HCT116 (cell line): ENCODE measurements at regions not wholly inside any gene's neighbourhood (a gene's known extent, or its start where the extent isn't known, plus 50 kb on each side); places are given as distances from the start of the nearest gene placed in this dataset.

ENCODE experiments used
- ATAC-seq: fragments of 200-7000 bp; cut with Tn5 transposase; 2 replicates; pipeline ENCODE4 v1.9.1; 2020; ENCODE audit warnings: mild to moderate bottlenecking, moderate library complexity
- BruUV-seq: library from RNA; stranded (reverse); fragments of 400-500 nt; replicated peaks from 2 replicates; lab custom pipeline; 2021; lab: Mats Ljungman, UMichigan
- CTCF ChIA-PET: fragments of 300-600 bp; sonication (Branson Sonifier 250); formaldehyde crosslinking; loops from one replicate; lab custom pipeline; 2021; ENCODE audit warnings: antibody characterized with exemption; lab: Charles Lee
- POLR2A ChIA-PET: fragments of 300-600, 350-600 bp; sonication (Branson Sonifier 250); formaldehyde crosslinking; loops from one replicate; lab custom pipeline; 2021; ENCODE audit warnings: antibody characterized with exemption; lab: Charles Lee
- RAD21 ChIA-PET, 2 experiments: fragments of 300-600 bp; sonication (Branson Sonifier 250); formaldehyde crosslinking; loops; one replicate each; lab custom pipeline; 2023; ENCODE audit warnings: low total read pairs in 2 of 2; ENCODE audit not compliant: uncharacterized antibody in 2 of 2, unreplicated experiment in 2 of 2, low non-redundant PET in 1 of 2; lab: Charles Lee
- DNase-seq: peaks from one replicate; pipeline ENCODE4 v3.0.0-alpha.2; 2010; ENCODE audit warnings: low read depth, low spot score
- H2AFZ ChIP-seq: fragments of 200-600 bp; shearing (Covaris generic), sonication (generic); 2 replicates; pipeline ENCODE4 v1.6.1; 2017; ENCODE audit warnings: low read depth, mixed run types, mixed read lengths, antibody characterized with exemption, low read length; ENCODE audit not compliant: poor library complexity, severe bottlenecking
- H3K27ac ChIP-seq: 2 replicates; pipeline ENCODE4 v1.5.1; 2012; ENCODE audit warnings: low read depth, low read length
- H3K27me3 ChIP-seq: fragments of 200-600 bp; sonication (generic); 2 replicates; pipeline ENCODE4 v1.6.1; 2016; ENCODE audit warnings: mixed run types, low read length, mixed read lengths; ENCODE audit not compliant: insufficient read depth
- H3K36me3 ChIP-seq, 2 experiments: fragments of 200-500 bp in 1 of 2; fragments of 200-600 bp in 1 of 2; sonication (Bioruptor generic) in 1 of 2; sonication (generic) in 1 of 2; 2 replicates each; pipeline versions ENCODE4 v1.5.1 to v1.6.1; 2014 to 2016; ENCODE audit warnings: low read length in 2 of 2, inconsistent platforms in 1 of 2, mixed read lengths in 1 of 2, mixed run types in 1 of 2; ENCODE audit not compliant: insufficient read depth in 2 of 2, control insufficient read depth in 1 of 2
- H3K4me1 ChIP-seq, 2 experiments: fragments of 200-600 bp in 1 of 2; sonication (generic) in 1 of 2; 2 replicates each; pipeline versions ENCODE4 v1.5.1 to v1.6.1; 2012 to 2017; ENCODE audit warnings: low read length in 2 of 2, inconsistent platforms in 1 of 2, mild to moderate bottlenecking in 1 of 2, mixed read lengths in 1 of 2, mixed run types in 1 of 2, moderate library complexity in 1 of 2; ENCODE audit not compliant: insufficient read depth in 2 of 2, control insufficient read depth in 1 of 2
- H3K4me2 ChIP-seq: fragments of 200-600 bp; sonication (generic); 2 replicates; pipeline ENCODE4 v1.6.1; 2017; ENCODE audit warnings: mixed run types, low read length, mixed read lengths
- H3K4me3 ChIP-seq, 2 experiments: fragments of 200-600 bp in 1 of 2; sonication (generic) in 1 of 2; replicated peaks in 1 of 2; 2 replicates each; pipeline ENCODE4 v1.5.1; 2011 to 2016; ENCODE audit warnings: low read length in 2 of 2, control low read depth in 1 of 2, low read depth in 1 of 2, mild to moderate bottlenecking in 1 of 2, mixed read lengths in 1 of 2, mixed run types in 1 of 2
- H3K79me2 ChIP-seq: fragments of 200-600 bp; sonication (generic); 2 replicates; pipeline ENCODE4 v1.6.1; 2017; ENCODE audit warnings: mild to moderate bottlenecking, mixed run types, low read length, moderate library complexity, mixed read lengths; ENCODE audit not compliant: insufficient read depth
- H3K9ac ChIP-seq: fragments of 200-600 bp; sonication (generic); 2 replicates; pipeline ENCODE4 v1.6.1; 2016; ENCODE audit warnings: low read length, mixed read lengths
- H3K9me2 ChIP-seq: fragments of 200-600 bp; sonication (generic), shearing (Covaris generic); 2 replicates; pipeline ENCODE4 v1.6.1; 2017; ENCODE audit warnings: mixed run types, mild to moderate bottlenecking, moderate library complexity; ENCODE audit not compliant: insufficient read depth
- H3K9me3 ChIP-seq, 2 experiments: fragments of 200-500 bp in 1 of 2; fragments of 200-600 bp in 1 of 2; sonication (Bioruptor generic) in 1 of 2; sonication (generic) in 1 of 2; 2 replicates each; pipeline ENCODE4 v1.6.1; 2014 to 2017; ENCODE audit warnings: low read length in 2 of 2, mixed read lengths in 2 of 2, inconsistent platforms in 1 of 2, low read depth in 1 of 2, mild to moderate bottlenecking in 1 of 2, mixed run types in 1 of 2, moderate library complexity in 1 of 2; ENCODE audit not compliant: control insufficient read depth in 1 of 2, insufficient read depth in 1 of 2
- H4K20me1 ChIP-seq: fragments of 200-600 bp; sonication (generic), shearing (Covaris generic); 2 replicates; pipeline ENCODE4 v1.6.1; 2017; ENCODE audit warnings: mixed run types, mild to moderate bottlenecking, moderate library complexity; ENCODE audit not compliant: insufficient read depth
- EGR1 ChIP-seq: IDR thresholded peaks from 2 replicates; pipeline ENCODE4 v1.6.1; 2012; ENCODE audit warnings: low read depth
- ELF1 ChIP-seq: IDR thresholded peaks from 2 replicates; pipeline ENCODE4 v1.6.1; 2012; ENCODE audit warnings: low read depth, borderline replicate concordance
- FOSL1 ChIP-seq: IDR thresholded peaks from 2 replicates; pipeline ENCODE4 v1.6.1; 2012; ENCODE audit warnings: low read depth
- MAX ChIP-seq: IDR thresholded peaks from 2 replicates; pipeline ENCODE4 v1.6.1; 2012
- POLR2A ChIP-seq: IDR thresholded peaks from 2 replicates; pipeline ENCODE4 v1.7.0; 2011; ENCODE audit warnings: borderline replicate concordance; ENCODE audit not compliant: insufficient read depth, insufficient read length; ENCODE audit errors: extremely low read depth
- POLR2AphosphoS5 ChIP-seq: IDR thresholded peaks from 2 replicates; pipeline ENCODE4 v1.6.1; 2011; ENCODE audit warnings: mild to moderate bottlenecking, low read depth, low read length, moderate library complexity
- RAD21 ChIP-seq: IDR thresholded peaks from 2 replicates; pipeline ENCODE4 v1.6.1; 2012; ENCODE audit warnings: low read depth, mild to moderate bottlenecking
- SP1 ChIP-seq: IDR thresholded peaks from 2 replicates; pipeline ENCODE4 v1.6.1; 2012; ENCODE audit warnings: low read depth
- SRF ChIP-seq: IDR thresholded peaks from 2 replicates; pipeline ENCODE4 v1.6.1; 2012; ENCODE audit warnings: low read depth
- TCF7L2 ChIP-seq: IDR thresholded peaks from 2 replicates; pipeline ENCODE4 v1.7.0; 2011; ENCODE audit warnings: borderline replicate concordance, inconsistent platforms; ENCODE audit not compliant: insufficient read depth, insufficient read length; ENCODE audit errors: extremely low read depth
- ZFX ChIP-seq: fragments of 450-650 bp; IDR thresholded peaks from 2 replicates; pipeline ENCODE4 v1.6.1; 2017
- intact Hi-C: fragments of 100-400 bp; cut with micrococcal nuclease; formaldehyde crosslinking; loops from 2 replicates; pipeline ENCODE4 v1.10.0; 2022
- TF ChIP-seq, protein P1 (sequence below): IDR thresholded peaks from 2 replicates; pipeline ENCODE4 v1.6.1; 2012
- TF ChIP-seq, protein P2 (sequence below), 3 experiments: fragments of 200-600 bp in 1 of 3; sonication (generic) in 1 of 3; IDR thresholded peaks in 2 of 3; conservative IDR thresholded peaks in 1 of 3; 2 replicates each; pipeline ENCODE4 v1.5.1; 2012 to 2017; ENCODE audit warnings: low read depth in 2 of 3, low read length in 2 of 3, antibody characterized with exemption in 1 of 3, borderline replicate concordance in 1 of 3, control low read depth in 1 of 3, mild to moderate bottlenecking in 1 of 3, mixed read lengths in 1 of 3, mixed run types in 1 of 3, moderate library complexity in 1 of 3; ENCODE audit not compliant: insufficient read depth in 1 of 3

- no TSS peak for BruUV-seq
- H3K9ac ChIP-seq, result no peak overlapping the region
- ChIA-PET CTCF (no interaction called here), POLR2A (no interaction called here), RAD21 (interaction anchor here in 1 of 2 experiments (0.6 kb wide), 1 partner anchor 34 kb away, joined by 3 read pairs; no protein-coding TSS in a partner anchor)
- no peaks in the 10 kb centered on the region for H4K20me1 ChIP-seq
- no peak for TF ChIP-seq TCF7L2
- no peak for TF ChIP-seq ELF1
- no peak for TF ChIP-seq POLR2AphosphoS5
- TF ChIP-seq, protein P1, sequence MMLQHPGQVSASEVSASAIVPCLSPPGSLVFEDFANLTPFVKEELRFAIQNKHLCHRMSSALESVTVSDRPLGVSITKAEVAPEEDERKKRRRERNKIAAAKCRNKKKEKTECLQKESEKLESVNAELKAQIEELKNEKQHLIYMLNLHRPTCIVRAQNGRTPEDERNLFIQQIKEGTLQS, result no peak
- no peak for TF ChIP-seq EGR1
- no peak for ATAC-seq
- no peaks in the 10 kb centered on the region for H3K36me3 ChIP-seq
- intact Hi-C loops, result no loop called here
- no peak for DNase-seq
- H2AFZ ChIP-seq, result no peak overlapping the region
- H3K9me2 ChIP-seq, result no peaks in the 10 kb centered on the region
- H3K79me2 ChIP-seq, result no peaks in the 10 kb centered on the region
- H3K4me1 ChIP-seq, result no peaks in the 10 kb centered on the region
- no peak overlapping the region for H3K4me3 ChIP-seq
- no peaks in the 10 kb centered on the region for H3K27me3 ChIP-seq
- H3K27ac ChIP-seq, result no peak overlapping the region
- H3K9me3 ChIP-seq, result no peaks in the 10 kb centered on the region
- no peak overlapping the region for H3K4me2 ChIP-seq
Observed at GRCh38 chr21:38948377-38949069, 142.8 kb downstream of the ETS2 start.

- ChIA-PET CTCF (no interaction called here), POLR2A (no interaction called here), RAD21 (no interaction called here)
- Histone ChIP-seq H3K9me2 (no peaks in the 10 kb centered on the region), H3K27me3 (no peaks in the 10 kb centered on the region), H3K9me3 (no peaks in the 10 kb centered on the region), H3K4me2 (no peak overlapping the region), H3K9ac (no peak overlapping the region), H3K4me3 (no peak overlapping the region), H3K36me3 (no peaks in the 10 kb centered on the region), H3K4me1 (no peaks in the 10 kb centered on the region), H3K79me2 (no peaks in the 10 kb centered on the region), H3K27ac (no peak overlapping the region), H4K20me1 (no peaks in the 10 kb centered on the region), H2AFZ (no peak overlapping the region)
- no TSS peak for BruUV-seq
- intact Hi-C loops, result no loop called here
- no peak for DNase-seq
- ATAC-seq, result no peak
- no peak for TF ChIP-seq POLR2AphosphoS5
- TF ChIP-seq, protein P1, result no peak
- TF ChIP-seq RAD21, result no peak
- TF ChIP-seq SP1, result no peak
- no peak for TF ChIP-seq FOSL1
- no peak for TF ChIP-seq POLR2A
- no peak for TF ChIP-seq SRF
- no peak for TF ChIP-seq TCF7L2
- TF ChIP-seq MAX, result no peak
- TF ChIP-seq, protein P2, sequence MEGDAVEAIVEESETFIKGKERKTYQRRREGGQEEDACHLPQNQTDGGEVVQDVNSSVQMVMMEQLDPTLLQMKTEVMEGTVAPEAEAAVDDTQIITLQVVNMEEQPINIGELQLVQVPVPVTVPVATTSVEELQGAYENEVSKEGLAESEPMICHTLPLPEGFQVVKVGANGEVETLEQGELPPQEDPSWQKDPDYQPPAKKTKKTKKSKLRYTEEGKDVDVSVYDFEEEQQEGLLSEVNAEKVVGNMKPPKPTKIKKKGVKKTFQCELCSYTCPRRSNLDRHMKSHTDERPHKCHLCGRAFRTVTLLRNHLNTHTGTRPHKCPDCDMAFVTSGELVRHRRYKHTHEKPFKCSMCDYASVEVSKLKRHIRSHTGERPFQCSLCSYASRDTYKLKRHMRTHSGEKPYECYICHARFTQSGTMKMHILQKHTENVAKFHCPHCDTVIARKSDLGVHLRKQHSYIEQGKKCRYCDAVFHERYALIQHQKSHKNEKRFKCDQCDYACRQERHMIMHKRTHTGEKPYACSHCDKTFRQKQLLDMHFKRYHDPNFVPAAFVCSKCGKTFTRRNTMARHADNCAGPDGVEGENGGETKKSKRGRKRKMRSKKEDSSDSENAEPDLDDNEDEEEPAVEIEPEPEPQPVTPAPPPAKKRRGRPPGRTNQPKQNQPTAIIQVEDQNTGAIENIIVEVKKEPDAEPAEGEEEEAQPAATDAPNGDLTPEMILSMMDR (IDR thresholded peaks at IDR 0.05 in 2 of 3, conservative IDR thresholded peaks at IDR 0.05 in 1 of 3; ENCODE audit: borderline replicate concordance in 1 of 3, insufficient read depth in 1 of 3, low read depth in 2 of 3, low read length in 2 of 3), result no peak
- TF ChIP-seq ZFX, result no peak
Observed at GRCh38 chr21:38945545-38946245, 140.0 kb downstream of the ETS2 start.
